PC-9 (cell line): ENCODE measurements at regions not wholly inside any gene's neighbourhood (a gene's known extent, or its start where the extent isn't known, plus 50 kb on each side); places are given as distances from the start of the nearest gene placed in this dataset.

Experiments used
- CTCF ChIP-seq: fragments of 200-600 bp; sonication (generic); conservative IDR thresholded peaks from 2 replicates; pipeline ENCODE4 v1.6.1; 2017; ENCODE audit warnings: mixed run types, antibody characterized with exemption, mild to moderate bottlenecking, moderate library complexity
- EZH2 ChIP-seq: fragments of 200-600 bp; sonication (generic); IDR thresholded peaks from 2 replicates; pipeline ENCODE4 v1.8.0; 2017; ENCODE audit warnings: antibody characterized with exemption, low read depth

- TF ChIP-seq EZH2 (no peak), CTCF (no peak)
These were observed 81.0 kb upstream of the SPRY1 start for GRCh38 chr4:123315617-123316016.
